T-helper 17 cell (primary cell): ENCODE measurements at regions not wholly inside any gene's neighbourhood (a gene's known extent, or its start where the extent isn't known, plus 50 kb on each side); places are given as distances from the start of the nearest gene placed in this dataset.
"Not testable (repeated sequence)": the region's sequence is repeated elsewhere in the genome, so short reads cannot be mapped to it uniquely, and the experiment has no call there.

Source experiments
- ATAC-seq: fragments of 150-1000 bp; cut with Tn5 transposase; 2 replicates; pipeline ENCODE4 v1.10.0; 2021; ENCODE audit warnings: mild to moderate bottlenecking, moderate library complexity
- DNase-seq, 3 donors: peaks; one replicate each; pipeline versions ENCODE4 v3.0.0 to v3.0.0-alpha.2; 2020 to 2021
- H3K9me3 ChIP-seq: one replicate; pipeline ENCODE4 v1.7.0; 2013; ENCODE audit warnings: low read length, mild to moderate bottlenecking; ENCODE audit not compliant: control insufficient read depth, poor library complexity, severe bottlenecking
- H3K27ac Mint-ChIP-seq: one replicate; pipeline ENCODE4 v1.8.0; 2022; ENCODE audit warnings: mild to moderate bottlenecking, moderate library complexity, mixed read lengths
- H3K27me3 Mint-ChIP-seq: one replicate; pipeline ENCODE4 v1.8.0; 2022; ENCODE audit warnings: mixed read lengths
- H3K36me3 Mint-ChIP-seq: one replicate; pipeline ENCODE4 v1.8.0; 2022; ENCODE audit warnings: low read depth, mixed read lengths
- H3K4me1 Mint-ChIP-seq: one replicate; pipeline ENCODE4 v1.8.0; 2022; ENCODE audit warnings: mild to moderate bottlenecking, mixed read lengths
- H3K4me3 Mint-ChIP-seq: one replicate; pipeline ENCODE4 v1.8.0; 2022; ENCODE audit warnings: mild to moderate bottlenecking, moderate library complexity, mixed read lengths

- no peak overlapping the region for H3K27ac Mint-ChIP-seq
- no peak overlapping the region for H3K4me3 Mint-ChIP-seq
- peaks cover 2% of the 10 kb centered on the region for H3K4me1 Mint-ChIP-seq
- H3K9me3 ChIP-seq = no peaks in the 10 kb centered on the region
- no peak for ATAC-seq
- H3K27me3 Mint-ChIP-seq = peaks cover 54% of the 10 kb centered on the region
- peaks cover 2% of the 10 kb centered on the region for H3K36me3 Mint-ChIP-seq
- no peak for DNase-seq
These were observed 242.3 kb downstream of the LMX1A start for GRCh38 chr1:165114022-165114888.

GRCh38 chr1:165112260-165112659, 244.3 kb downstream of the LMX1A start:
- H3K27ac Mint-ChIP-seq = no peak overlapping the region
- H3K36me3 Mint-ChIP-seq = peaks cover 2% of the 10 kb centered on the region
- DNase-seq (no peak), ATAC-seq (no peak)
- peaks cover 2% of the 10 kb centered on the region for H3K4me1 Mint-ChIP-seq
- peaks cover 40% of the 10 kb centered on the region for H3K27me3 Mint-ChIP-seq
- no peaks in the 10 kb centered on the region for H3K9me3 ChIP-seq
- H3K4me3 Mint-ChIP-seq = no peak overlapping the region

GRCh38 chr1:165109013-165109412, 247.5 kb downstream of the LMX1A start:
- ATAC-seq (no peak), DNase-seq (no peak)
- no peaks in the 10 kb centered on the region for H3K4me1 Mint-ChIP-seq

GRCh38 chr1:165092542-165093162, 263.9 kb downstream of the LMX1A start:
- not testable (repeated sequence) for H3K9me3 ChIP-seq, H3K4me3 Mint-ChIP-seq, ATAC-seq, H3K27ac Mint-ChIP-seq, H3K36me3 Mint-ChIP-seq, DNase-seq, H3K4me1 Mint-ChIP-seq, H3K27me3 Mint-ChIP-seq

More at GRCh38 chr1:165109013-165109412, 247.5 kb downstream of the LMX1A start:
- Mint-ChIP-seq H3K4me3 (no peak overlapping the region), H3K36me3 (no peaks in the 10 kb centered on the region), H3K27me3 (peaks cover 21% of the 10 kb centered on the region), H3K27ac (no peak overlapping the region)
- no peaks in the 10 kb centered on the region for H3K9me3 ChIP-seq

- ATAC-seq = no peak
- no peaks in the 10 kb centered on the region for H3K4me1 Mint-ChIP-seq
- no peaks in the 10 kb centered on the region for H3K9me3 ChIP-seq
- peaks cover 8% of the 10 kb centered on the region for H3K27me3 Mint-ChIP-seq
- no peaks in the 10 kb centered on the region for H3K36me3 Mint-ChIP-seq
- H3K27ac Mint-ChIP-seq = no peak overlapping the region
- no peak for DNase-seq
- H3K4me3 Mint-ChIP-seq = no peak overlapping the region
These were observed 276.1 kb downstream of the LMX1A start for GRCh38 chr1:165080253-165080896.

- ATAC-seq (no peak), DNase-seq (no peak)
- Mint-ChIP-seq H3K27me3 (peaks cover 14% of the 10 kb centered on the region), H3K27ac (no peak overlapping the region), H3K36me3 (no peaks in the 10 kb centered on the region), H3K4me3 (no peak overlapping the region), H3K4me1 (no peaks in the 10 kb centered on the region)
- H3K9me3 ChIP-seq = no peaks in the 10 kb centered on the region
These were observed 278.1 kb downstream of the LMX1A start for GRCh38 chr1:165078391-165078790.

GRCh38 chr1:165075725-165076370, 280.7 kb downstream of the LMX1A start:
- ATAC-seq = no peak
- Mint-ChIP-seq H3K4me3 (no peak overlapping the region), H3K27ac (no peak overlapping the region), H3K4me1 (no peaks in the 10 kb centered on the region), H3K27me3 (peaks cover 14% of the 10 kb centered on the region), H3K36me3 (no peaks in the 10 kb centered on the region)
- no peak for DNase-seq
- no peaks in the 10 kb centered on the region for H3K9me3 ChIP-seq

- DNase-seq (no peak), ATAC-seq (no peak)
- H3K27me3 Mint-ChIP-seq = peaks cover 14% of the 10 kb centered on the region
- no peak overlapping the region for H3K4me3 Mint-ChIP-seq
- H3K9me3 ChIP-seq = no peaks in the 10 kb centered on the region
- no peaks in the 10 kb centered on the region for H3K4me1 Mint-ChIP-seq
- no peaks in the 10 kb centered on the region for H3K36me3 Mint-ChIP-seq
- H3K27ac Mint-ChIP-seq = no peak overlapping the region
These were observed 283.1 kb downstream of the LMX1A start for GRCh38 chr1:165073185-165074007.

GRCh38 chr1:165070675-165071074, 285.8 kb downstream of the LMX1A start:
- H3K27ac Mint-ChIP-seq = no peak overlapping the region
- no peaks in the 10 kb centered on the region for H3K9me3 ChIP-seq
- H3K27me3 Mint-ChIP-seq = peaks cover 6% of the 10 kb centered on the region
- ATAC-seq (no peak), DNase-seq (no peak)
- no peak overlapping the region for H3K4me3 Mint-ChIP-seq
- H3K36me3 Mint-ChIP-seq = no peaks in the 10 kb centered on the region
- H3K4me1 Mint-ChIP-seq = no peaks in the 10 kb centered on the region

- no peaks in the 10 kb centered on the region for H3K36me3 Mint-ChIP-seq
- H3K9me3 ChIP-seq = no peaks in the 10 kb centered on the region
- H3K4me3 Mint-ChIP-seq = no peak overlapping the region
- H3K27me3 Mint-ChIP-seq = peaks cover 6% of the 10 kb centered on the region
- no peak for DNase-seq
- H3K4me1 Mint-ChIP-seq = no peaks in the 10 kb centered on the region
- H3K27ac Mint-ChIP-seq = no peak overlapping the region
- no peak for ATAC-seq
These were observed 286.7 kb downstream of the LMX1A start for GRCh38 chr1:165069829-165070228.

GRCh38 chr1:165068741-165069140, 287.8 kb downstream of the LMX1A start:
- DNase-seq = no peak
- no peaks in the 10 kb centered on the region for H3K9me3 ChIP-seq
- Mint-ChIP-seq H3K27me3 (no peaks in the 10 kb centered on the region), H3K4me3 (no peak overlapping the region), H3K27ac (no peak overlapping the region), H3K4me1 (no peaks in the 10 kb centered on the region), H3K36me3 (no peaks in the 10 kb centered on the region)
- ATAC-seq = no peak

- Mint-ChIP-seq H3K36me3 (no peaks in the 10 kb centered on the region), H3K27ac (no peak overlapping the region), H3K4me1 (no peaks in the 10 kb centered on the region), H3K27me3 (no peaks in the 10 kb centered on the region), H3K4me3 (no peak overlapping the region)
- DNase-seq (no peak), ATAC-seq (no peak)
- no peaks in the 10 kb centered on the region for H3K9me3 ChIP-seq
These were observed 288.7 kb downstream of the LMX1A start for GRCh38 chr1:165067829-165068228.
